ENCODE measurements at regions not wholly inside any gene's neighbourhood (a gene's known extent, or its start where the extent isn't known, plus 50 kb on each side); places are given as distances from the start of the nearest gene placed in this dataset.

DNA sequence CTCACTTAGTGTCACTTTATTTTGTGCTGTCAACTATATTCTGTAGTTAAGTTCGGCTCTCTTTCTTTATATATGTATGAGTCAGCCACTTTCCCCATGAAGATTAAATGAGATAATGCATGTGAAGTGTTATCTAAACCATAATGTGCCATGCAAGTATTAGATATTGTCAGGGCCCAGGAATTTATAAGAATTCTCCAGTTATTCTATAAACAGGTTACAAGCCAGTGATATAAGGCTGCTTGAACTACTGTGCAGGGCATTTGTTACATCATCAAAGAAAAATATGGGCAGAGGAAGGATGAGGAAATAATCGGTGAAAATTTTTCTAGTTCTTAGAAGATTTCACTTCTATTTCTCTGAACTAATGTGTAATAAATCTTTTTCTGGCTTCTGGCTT is 1049.0 kb upstream of the NR2F2 start (continued):
- no peak for TF ChIP-seq SAP130 (CRISPR knock-in tag; IDR thresholded peaks at IDR 0.05; ENCODE audit: low read depth)
- no peak for TF ChIP-seq EP300 (IDR thresholded peaks at IDR 0.05; ENCODE audit: low read depth in 2 of 2, low read length in 2 of 2)
- no peak for TF ChIP-seq EP300 (CRISPR knock-in tag; IDR thresholded peaks at IDR 0.05; ENCODE audit: borderline replicate concordance)
- TF ChIP-seq ZNF547 (CRISPR knock-in tag; IDR thresholded peaks at IDR 0.05) = no peak
- TF ChIP-seq, protein P1, sequence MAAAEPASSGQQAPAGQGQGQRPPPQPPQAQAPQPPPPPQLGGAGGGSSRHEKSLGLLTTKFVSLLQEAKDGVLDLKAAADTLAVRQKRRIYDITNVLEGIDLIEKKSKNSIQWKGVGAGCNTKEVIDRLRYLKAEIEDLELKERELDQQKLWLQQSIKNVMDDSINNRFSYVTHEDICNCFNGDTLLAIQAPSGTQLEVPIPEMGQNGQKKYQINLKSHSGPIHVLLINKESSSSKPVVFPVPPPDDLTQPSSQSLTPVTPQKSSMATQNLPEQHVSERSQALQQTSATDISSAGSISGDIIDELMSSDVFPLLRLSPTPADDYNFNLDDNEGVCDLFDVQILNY (CRISPR knock-in tag; conservative IDR thresholded peaks at IDR 0.05) = no peak

GRCh38 chr15:95284492-95284891 is 1046.0 kb upstream of the NR2F2 start:
- in situ Hi-C loops (cut with HindIII; ENCODE audit: extremely low pct_ligation_motif_present, low pct_unique_long_range_greater_than_20kb) (no loop called here), intact Hi-C loops (cut with micrococcal nuclease; ENCODE audit: unreplicated experiment) (no loop called here)
- WGBS (ENCODE audit: low lambda C conversion rate) = 32% methylated on average over 4 of the region's 4 CpGs
- Histone ChIP-seq H3K4me3 (replicated peaks in 1 of 3; ENCODE audit: insufficient read depth in 1 of 3, low read depth in 2 of 3, low read length in 3 of 3) (no peak overlapping the region), H3K36me3 (replicated peaks in 1 of 2; ENCODE audit: control insufficient read depth in 1 of 2, insufficient read depth in 2 of 2, low read length in 2 of 2) (no peaks in the 10 kb centered on the region), H3K4me1 (ENCODE audit: insufficient read depth, low read length) (no peaks in the 10 kb centered on the region), H3K9ac (ENCODE audit: insufficient read depth, low read depth, low read length) (no peak overlapping the region), H2AFZ (ENCODE audit: low read length) (no peak overlapping the region), H3K27me3 (ENCODE audit: control insufficient read depth in 1 of 2, insufficient read depth in 2 of 2, low read length in 2 of 2) (no peaks in the 10 kb centered on the region; a peak in 1 of 5 replicates), H3K4me2 (ENCODE audit: low read depth, low read length) (no peak overlapping the region), H3K9me3 (ENCODE audit: low read length) (no peaks in the 10 kb centered on the region), H3K79me2 (ENCODE audit: insufficient read depth, low read length) (no peaks in the 10 kb centered on the region), H4K20me1 (ENCODE audit: insufficient read depth, low read length) (no peaks in the 10 kb centered on the region), H3K27ac (ENCODE audit: extremely low read length, insufficient read depth, low read length) (no peak overlapping the region)
- CTCF ChIA-PET (ENCODE audit: low intra/inter-chr PET ratio, low total read pairs) = no interaction called here
- no peak for TF ChIP-seq CBFB (CRISPR knock-in tag; IDR thresholded peaks at IDR 0.05)
- TF ChIP-seq, protein P2, sequence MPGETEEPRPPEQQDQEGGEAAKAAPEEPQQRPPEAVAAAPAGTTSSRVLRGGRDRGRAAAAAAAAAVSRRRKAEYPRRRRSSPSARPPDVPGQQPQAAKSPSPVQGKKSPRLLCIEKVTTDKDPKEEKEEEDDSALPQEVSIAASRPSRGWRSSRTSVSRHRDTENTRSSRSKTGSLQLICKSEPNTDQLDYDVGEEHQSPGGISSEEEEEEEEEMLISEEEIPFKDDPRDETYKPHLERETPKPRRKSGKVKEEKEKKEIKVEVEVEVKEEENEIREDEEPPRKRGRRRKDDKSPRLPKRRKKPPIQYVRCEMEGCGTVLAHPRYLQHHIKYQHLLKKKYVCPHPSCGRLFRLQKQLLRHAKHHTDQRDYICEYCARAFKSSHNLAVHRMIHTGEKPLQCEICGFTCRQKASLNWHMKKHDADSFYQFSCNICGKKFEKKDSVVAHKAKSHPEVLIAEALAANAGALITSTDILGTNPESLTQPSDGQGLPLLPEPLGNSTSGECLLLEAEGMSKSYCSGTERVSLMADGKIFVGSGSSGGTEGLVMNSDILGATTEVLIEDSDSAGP (CRISPR knock-in tag; IDR thresholded peaks at IDR 0.05; ENCODE audit: borderline replicate concordance) = no peak
- TF ChIP-seq SMARCE1 (IDR thresholded peaks at IDR 0.05; ENCODE audit: borderline replicate concordance) = no peak
- no peak for TF ChIP-seq BCL6 (CRISPR knock-in tag; IDR thresholded peaks at IDR 0.05)
- TF ChIP-seq MAFF (IDR thresholded peaks at IDR 0.05; ENCODE audit: low read depth, low read length) = peak; percentile 81
- TF ChIP-seq ZNF20 (CRISPR knock-in tag; IDR thresholded peaks at IDR 0.05) = no peak
- TF ChIP-seq, protein P3, sequence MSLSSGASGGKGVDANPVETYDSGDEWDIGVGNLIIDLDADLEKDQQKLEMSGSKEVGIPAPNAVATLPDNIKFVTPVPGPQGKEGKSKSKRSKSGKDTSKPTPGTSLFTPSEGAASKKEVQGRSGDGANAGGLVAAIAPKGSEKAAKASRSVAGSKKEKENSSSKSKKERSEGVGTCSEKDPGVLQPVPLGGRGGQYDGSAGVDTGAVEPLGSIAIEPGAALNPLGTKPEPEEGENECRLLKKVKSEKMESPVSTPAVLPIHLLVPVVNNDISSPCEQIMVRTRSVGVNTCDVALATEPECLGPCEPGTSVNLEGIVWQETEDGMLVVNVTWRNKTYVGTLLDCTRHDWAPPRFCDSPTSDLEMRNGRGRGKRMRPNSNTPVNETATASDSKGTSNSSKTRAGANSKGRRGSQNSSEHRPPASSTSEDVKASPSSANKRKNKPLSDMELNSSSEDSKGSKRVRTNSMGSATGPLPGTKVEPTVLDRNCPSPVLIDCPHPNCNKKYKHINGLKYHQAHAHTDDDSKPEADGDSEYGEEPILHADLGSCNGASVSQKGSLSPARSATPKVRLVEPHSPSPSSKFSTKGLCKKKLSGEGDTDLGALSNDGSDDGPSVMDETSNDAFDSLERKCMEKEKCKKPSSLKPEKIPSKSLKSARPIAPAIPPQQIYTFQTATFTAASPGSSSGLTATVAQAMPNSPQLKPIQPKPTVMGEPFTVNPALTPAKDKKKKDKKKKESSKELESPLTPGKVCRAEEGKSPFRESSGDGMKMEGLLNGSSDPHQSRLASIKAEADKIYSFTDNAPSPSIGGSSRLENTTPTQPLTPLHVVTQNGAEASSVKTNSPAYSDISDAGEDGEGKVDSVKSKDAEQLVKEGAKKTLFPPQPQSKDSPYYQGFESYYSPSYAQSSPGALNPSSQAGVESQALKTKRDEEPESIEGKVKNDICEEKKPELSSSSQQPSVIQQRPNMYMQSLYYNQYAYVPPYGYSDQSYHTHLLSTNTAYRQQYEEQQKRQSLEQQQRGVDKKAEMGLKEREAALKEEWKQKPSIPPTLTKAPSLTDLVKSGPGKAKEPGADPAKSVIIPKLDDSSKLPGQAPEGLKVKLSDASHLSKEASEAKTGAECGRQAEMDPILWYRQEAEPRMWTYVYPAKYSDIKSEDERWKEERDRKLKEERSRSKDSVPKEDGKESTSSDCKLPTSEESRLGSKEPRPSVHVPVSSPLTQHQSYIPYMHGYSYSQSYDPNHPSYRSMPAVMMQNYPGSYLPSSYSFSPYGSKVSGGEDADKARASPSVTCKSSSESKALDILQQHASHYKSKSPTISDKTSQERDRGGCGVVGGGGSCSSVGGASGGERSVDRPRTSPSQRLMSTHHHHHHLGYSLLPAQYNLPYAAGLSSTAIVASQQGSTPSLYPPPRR (CRISPR knock-in tag; IDR thresholded peaks at IDR 0.05; ENCODE audit: borderline replicate concordance) = no peak
- no peak for TF ChIP-seq ARID2 (CRISPR knock-in tag; IDR thresholded peaks at IDR 0.05; ENCODE audit: borderline replicate concordance)
- TF ChIP-seq MAFK (conservative IDR thresholded peaks at IDR 0.05 in 1 of 2, IDR thresholded peaks at IDR 0.05 in 1 of 2; ENCODE audit: low read length in 2 of 2) = peak; percentile 75 to 86
- POLR2A ChIA-PET = no interaction called here
- no peak for DNase-seq (ENCODE audit: low spot score)
- no peak for ATAC-seq
- BruUV-seq (replicated peaks) = no TSS peak
- FAIRE-seq = no peak
